ENCODE measurements at regions not wholly inside any gene's neighbourhood (a gene's known extent, or its start where the extent isn't known, plus 50 kb on each side); places are given as distances from the start of the nearest gene placed in this dataset.

- no peaks in the 10 kb centered on the region for H3K36me3 ChIP-seq
- H3K27ac ChIP-seq: no peak overlapping the region
- DNase-seq (no peak), ATAC-seq (peak in 1 of 4 donors; percentile 65)
- no peaks in the 10 kb centered on the region for H3K4me1 ChIP-seq
- H3K27me3 ChIP-seq: no peaks in the 10 kb centered on the region
- intact Hi-C loops (cut with DNase I): no loop called here
- 64% methylated on average over 3 of the region's 6 CpGs for WGBS (ENCODE audit: insufficient coverage, low coverage, low lambda C conversion rate, missing lambda C conversion rate)
- H3K9me3 ChIP-seq: no peaks in the 10 kb centered on the region
- H3K4me3 ChIP-seq: no peak overlapping the region
- TF ChIP-seq, protein P1, sequence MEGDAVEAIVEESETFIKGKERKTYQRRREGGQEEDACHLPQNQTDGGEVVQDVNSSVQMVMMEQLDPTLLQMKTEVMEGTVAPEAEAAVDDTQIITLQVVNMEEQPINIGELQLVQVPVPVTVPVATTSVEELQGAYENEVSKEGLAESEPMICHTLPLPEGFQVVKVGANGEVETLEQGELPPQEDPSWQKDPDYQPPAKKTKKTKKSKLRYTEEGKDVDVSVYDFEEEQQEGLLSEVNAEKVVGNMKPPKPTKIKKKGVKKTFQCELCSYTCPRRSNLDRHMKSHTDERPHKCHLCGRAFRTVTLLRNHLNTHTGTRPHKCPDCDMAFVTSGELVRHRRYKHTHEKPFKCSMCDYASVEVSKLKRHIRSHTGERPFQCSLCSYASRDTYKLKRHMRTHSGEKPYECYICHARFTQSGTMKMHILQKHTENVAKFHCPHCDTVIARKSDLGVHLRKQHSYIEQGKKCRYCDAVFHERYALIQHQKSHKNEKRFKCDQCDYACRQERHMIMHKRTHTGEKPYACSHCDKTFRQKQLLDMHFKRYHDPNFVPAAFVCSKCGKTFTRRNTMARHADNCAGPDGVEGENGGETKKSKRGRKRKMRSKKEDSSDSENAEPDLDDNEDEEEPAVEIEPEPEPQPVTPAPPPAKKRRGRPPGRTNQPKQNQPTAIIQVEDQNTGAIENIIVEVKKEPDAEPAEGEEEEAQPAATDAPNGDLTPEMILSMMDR (IDR thresholded peaks at IDR 0.05): no peak
- TF ChIP-seq POLR2A (IDR thresholded peaks at IDR 0.05): no peak
Observed at GRCh38 chr10:2392145-2392812, 655.0 kb upstream of the ADARB2 start.

GRCh38 chr10:2387672-2388071 lies 650.3 kb upstream of the ADARB2 start:
- Histone ChIP-seq H3K9me3 (no peaks in the 10 kb centered on the region), H3K4me3 (no peak overlapping the region), H3K36me3 (no peaks in the 10 kb centered on the region), H3K27ac (no peak overlapping the region), H3K4me1 (no peaks in the 10 kb centered on the region), H3K27me3 (no peaks in the 10 kb centered on the region)
- DNase-seq: no peak
- intact Hi-C loops (cut with DNase I): no loop called here
- 30% methylated on average over 3 of the region's 3 CpGs for WGBS (ENCODE audit: insufficient coverage, low coverage, low lambda C conversion rate, missing lambda C conversion rate)
- ATAC-seq: no peak
- TF ChIP-seq, protein P1 (IDR thresholded peaks at IDR 0.05): no peak
- TF ChIP-seq POLR2A (IDR thresholded peaks at IDR 0.05): no peak

DNA sequence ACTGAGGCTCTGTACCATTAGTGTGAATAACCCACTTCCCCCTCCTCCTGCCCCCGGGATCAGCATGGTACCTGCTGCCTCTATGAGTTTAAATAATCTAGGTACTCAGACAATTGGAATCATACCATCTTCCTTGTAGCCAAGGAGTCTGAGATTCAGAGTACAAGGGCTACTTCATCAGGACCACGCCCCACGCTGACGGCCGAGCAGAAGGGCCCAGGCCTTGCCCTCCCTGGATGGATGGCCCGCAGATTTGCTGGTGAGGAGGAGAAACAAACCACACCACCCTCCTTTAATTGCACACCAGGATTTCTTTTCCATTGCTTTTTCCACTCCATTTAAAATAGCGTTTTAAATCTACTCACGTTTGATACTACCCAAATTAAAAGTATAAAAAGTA lies 649.9 kb upstream of the ADARB2 start:
- Histone ChIP-seq H3K36me3 (no peaks in the 10 kb centered on the region), H3K27me3 (no peaks in the 10 kb centered on the region), H3K4me3 (no peak overlapping the region), H3K9me3 (no peaks in the 10 kb centered on the region), H3K4me1 (no peaks in the 10 kb centered on the region), H3K27ac (no peak overlapping the region)
- DNase-seq (no peak), ATAC-seq (no peak)
- TF ChIP-seq, protein P1 (IDR thresholded peaks at IDR 0.05): no peak
- no peak for TF ChIP-seq POLR2A (IDR thresholded peaks at IDR 0.05)
- whole genome bisulfite sequencing (ENCODE audit: insufficient coverage, low coverage, low lambda C conversion rate, missing lambda C conversion rate): 41% methylated on average over 8 of the region's 8 CpGs
- intact Hi-C loops (cut with DNase I): no loop called here

DNA sequence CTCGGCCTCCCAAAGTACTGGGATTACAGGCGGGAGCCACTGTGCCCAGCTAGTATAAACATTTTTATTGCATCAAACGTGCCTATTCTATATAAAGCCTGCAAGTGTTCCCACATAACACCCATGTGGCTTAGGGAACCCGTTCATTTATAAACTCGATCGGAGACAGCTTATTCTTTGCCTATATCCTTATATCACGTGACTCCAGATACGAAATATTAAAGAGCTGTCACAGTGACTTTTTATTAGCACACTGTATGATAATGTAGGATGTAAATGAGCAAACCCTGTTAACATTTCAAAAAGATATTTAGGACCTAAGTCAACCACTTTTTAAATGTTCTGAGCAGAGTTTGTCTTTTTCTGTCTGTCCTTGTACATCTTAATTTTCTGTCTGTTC lies 642.9 kb upstream of the ADARB2 start:
- ATAC-seq (no peak), DNase-seq (no peak)
- H3K4me1 ChIP-seq: no peaks in the 10 kb centered on the region
- H3K27ac ChIP-seq: no peak overlapping the region
- H3K27me3 ChIP-seq: no peaks in the 10 kb centered on the region
- H3K36me3 ChIP-seq: no peaks in the 10 kb centered on the region
- TF ChIP-seq POLR2A (IDR thresholded peaks at IDR 0.05): no peak
- TF ChIP-seq, protein P1 (IDR thresholded peaks at IDR 0.05): no peak
- intact Hi-C loops (cut with DNase I): no loop called here
- H3K9me3 ChIP-seq: no peaks in the 10 kb centered on the region
- H3K4me3 ChIP-seq: no peak overlapping the region
- 50% methylated on average over 7 of the region's 8 CpGs for WGBS (ENCODE audit: insufficient coverage, low coverage, low lambda C conversion rate, missing lambda C conversion rate)

- 74% methylated on average over 5 of the region's 5 CpGs for WGBS (ENCODE audit: insufficient coverage, low coverage, low lambda C conversion rate, missing lambda C conversion rate)
Observed at GRCh38 chr10:2367083-2367482, 629.8 kb upstream of the ADARB2 start.

More at GRCh38 chr10:2367083-2367482, 629.8 kb upstream of the ADARB2 start:
- TF ChIP-seq, protein P1 (IDR thresholded peaks at IDR 0.05): no peak
- no peak for TF ChIP-seq POLR2A (IDR thresholded peaks at IDR 0.05)
- Histone ChIP-seq H3K4me3 (no peak overlapping the region), H3K9me3 (no peaks in the 10 kb centered on the region), H3K36me3 (no peaks in the 10 kb centered on the region), H3K27me3 (no peaks in the 10 kb centered on the region), H3K27ac (no peak overlapping the region), H3K4me1 (no peaks in the 10 kb centered on the region)
- intact Hi-C loops (cut with DNase I): no loop called here
- DNase-seq: no peak
- ATAC-seq: no peak

Data from right lobe of liver (tissue), 6 donors.